ENCODE measurements at regions not wholly inside any gene's neighbourhood (a gene's known extent, or its start where the extent isn't known, plus 50 kb on each side); places are given as distances from the start of the nearest gene placed in this dataset.

- intact Hi-C loops (cut with DNase I) = no loop called here
- Histone ChIP-seq H3K27me3 (no peaks in the 10 kb centered on the region), H3K36me3 (no peaks in the 10 kb centered on the region), H3K4me1 (no peaks in the 10 kb centered on the region), H3K4me3 (no peak overlapping the region), H3K9me3 (no peaks in the 10 kb centered on the region), H3K27ac (no peak overlapping the region)
- no peak for DNase-seq
- no peak for ATAC-seq
- TF ChIP-seq CTCF (IDR thresholded peaks at IDR 0.05) = no peak
These were observed 239.4 kb downstream of the CDH7 start for GRCh38 chr18:65990174-65990690.

DNA sequence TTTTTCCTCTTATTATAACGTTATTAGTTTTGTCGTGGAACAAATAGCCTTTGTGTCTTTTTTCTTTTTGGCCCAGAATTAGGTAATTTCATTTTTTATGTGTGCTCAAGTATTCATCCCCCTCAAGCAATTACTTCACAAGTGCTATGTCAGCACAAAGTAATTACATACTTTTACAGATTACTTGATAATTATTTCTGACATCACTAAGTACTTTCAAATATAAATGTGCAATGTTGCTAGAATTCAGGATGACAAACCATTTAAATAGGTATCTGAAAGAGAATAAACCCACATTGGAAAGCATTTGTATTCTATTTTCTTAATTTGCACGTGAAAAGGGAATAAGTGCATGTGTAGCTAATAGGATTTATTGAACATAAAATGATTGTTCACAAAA, 238.2 kb downstream of the CDH7 start:
- H3K9me3 ChIP-seq = no peaks in the 10 kb centered on the region
- no peaks in the 10 kb centered on the region for H3K4me1 ChIP-seq
- no peak for TF ChIP-seq CTCF (IDR thresholded peaks at IDR 0.05)
- no peak overlapping the region for H3K4me3 ChIP-seq
- H3K36me3 ChIP-seq = no peaks in the 10 kb centered on the region
- intact Hi-C loops (cut with DNase I) = no loop called here
- H3K27ac ChIP-seq = no peak overlapping the region
- DNase-seq = no peak
- H3K27me3 ChIP-seq = no peaks in the 10 kb centered on the region
- ATAC-seq = no peak

- H3K9me3 ChIP-seq = no peaks in the 10 kb centered on the region
- no peaks in the 10 kb centered on the region for H3K27me3 ChIP-seq
- intact Hi-C loops (cut with DNase I) = no loop called here
- TF ChIP-seq CTCF (IDR thresholded peaks at IDR 0.05) = no peak
- no peak overlapping the region for H3K27ac ChIP-seq
- H3K4me3 ChIP-seq = no peak overlapping the region
- no peaks in the 10 kb centered on the region for H3K36me3 ChIP-seq
- no peaks in the 10 kb centered on the region for H3K4me1 ChIP-seq
- no peak for DNase-seq
- ATAC-seq = no peak
These were observed 237.6 kb downstream of the CDH7 start for GRCh38 chr18:65988386-65988785.

GRCh38 chr18:65983750-65984149, 232.9 kb downstream of the CDH7 start:
- Histone ChIP-seq H3K36me3 (no peaks in the 10 kb centered on the region), H3K27ac (no peak overlapping the region), H3K4me3 (no peak overlapping the region), H3K9me3 (no peaks in the 10 kb centered on the region), H3K27me3 (no peaks in the 10 kb centered on the region), H3K4me1 (no peaks in the 10 kb centered on the region)
- DNase-seq (no peak), ATAC-seq (no peak)
- intact Hi-C loops (cut with DNase I) = no loop called here
- no peak for TF ChIP-seq CTCF (IDR thresholded peaks at IDR 0.05)

- DNase-seq (no peak), ATAC-seq (no peak)
These were observed 224.7 kb downstream of the CDH7 start for GRCh38 chr18:65975536-65975935.

More at GRCh38 chr18:65975536-65975935, 224.7 kb downstream of the CDH7 start:
- no peaks in the 10 kb centered on the region for H3K4me1 ChIP-seq
- intact Hi-C loops (cut with DNase I) = no loop called here
- H3K36me3 ChIP-seq = no peaks in the 10 kb centered on the region
- TF ChIP-seq CTCF (IDR thresholded peaks at IDR 0.05) = no peak
- H3K4me3 ChIP-seq = no peak overlapping the region
- no peaks in the 10 kb centered on the region for H3K27me3 ChIP-seq
- no peaks in the 10 kb centered on the region for H3K9me3 ChIP-seq
- no peak overlapping the region for H3K27ac ChIP-seq

All from upper lobe of right lung (tissue), 1 donor.